ENCODE measurements at regions not wholly inside any gene's neighbourhood (a gene's known extent, or its start where the extent isn't known, plus 50 kb on each side); places are given as distances from the start of the nearest gene placed in this dataset.

- Histone ChIP-seq H3K9ac (ENCODE audit: low read length) (no peak overlapping the region), H4K20me1 (ENCODE audit: insufficient read depth) (no peaks in the 10 kb centered on the region), H3K36me3 (ENCODE audit: insufficient read depth, low read length) (no peaks in the 10 kb centered on the region), H3K4me3 (ENCODE audit: low read length) (no peak overlapping the region), H3K79me2 (replicated peaks; ENCODE audit: insufficient read depth, low read length) (no peaks in the 10 kb centered on the region), H3K4me2 (ENCODE audit: low read length) (no peak overlapping the region), H3F3A (ENCODE audit: insufficient read depth, low read length, poor library complexity, severe bottlenecking) (no peaks in the 10 kb centered on the region), H3K27me3 (ENCODE audit: insufficient read depth, low read depth, low read length) (no peaks in the 10 kb centered on the region), H3K27ac (ENCODE audit: low read length) (no peak overlapping the region), H2AFZ (ENCODE audit: low read depth, low read length) (no peak overlapping the region), H3K9me2 (ENCODE audit: insufficient read depth, low read length) (no peaks in the 10 kb centered on the region), H3K9me3 (ENCODE audit: low read length) (no peaks in the 10 kb centered on the region)
- no peak for TF ChIP-seq SMC3 (conservative IDR thresholded peaks at IDR 0.05; ENCODE audit: poor library complexity)
- TF ChIP-seq REST (IDR thresholded peaks at IDR 0.05; ENCODE audit: borderline replicate concordance): no peak
- no peak for TF ChIP-seq TAF1 (IDR thresholded peaks at IDR 0.05; ENCODE audit: low read depth)
- no peak for TF ChIP-seq POLR2AphosphoS5 (IDR thresholded peaks at IDR 0.05)
- TF ChIP-seq RAD21 (conservative IDR thresholded peaks at IDR 0.05): no peak
- no peak for TF ChIP-seq MXI1 (conservative IDR thresholded peaks at IDR 0.05; ENCODE audit: poor library complexity, severe bottlenecking)
- TF ChIP-seq EP300 (conservative IDR thresholded peaks at IDR 0.05; ENCODE audit: poor library complexity, severe bottlenecking): no peak
These were observed 670.5 kb upstream of the SEMA6A start for GRCh38 chr5:117245130-117245529.

- Histone ChIP-seq H2AFZ (ENCODE audit: low read depth, low read length) (no peak overlapping the region), H3K36me3 (ENCODE audit: insufficient read depth, low read length) (no peaks in the 10 kb centered on the region), H3K79me2 (replicated peaks; ENCODE audit: insufficient read depth, low read length) (no peaks in the 10 kb centered on the region), H3K9me3 (ENCODE audit: low read length) (no peaks in the 10 kb centered on the region), H3K27me3 (ENCODE audit: insufficient read depth, low read depth, low read length) (no peaks in the 10 kb centered on the region), H4K20me1 (ENCODE audit: insufficient read depth) (no peaks in the 10 kb centered on the region), H3K9me2 (ENCODE audit: insufficient read depth, low read length) (no peaks in the 10 kb centered on the region), H3K4me3 (ENCODE audit: low read length) (no peak overlapping the region), H3K9ac (ENCODE audit: low read length) (no peak overlapping the region), H3K27ac (ENCODE audit: low read length) (no peak overlapping the region), H3F3A (ENCODE audit: insufficient read depth, low read length, poor library complexity, severe bottlenecking) (no peaks in the 10 kb centered on the region), H3K4me2 (ENCODE audit: low read length) (no peak overlapping the region)
- no peak for TF ChIP-seq EP300 (conservative IDR thresholded peaks at IDR 0.05; ENCODE audit: poor library complexity, severe bottlenecking)
- no peak for TF ChIP-seq CTCF (IDR thresholded peaks at IDR 0.05; ENCODE audit: poor library complexity, severe bottlenecking)
- TF ChIP-seq MXI1 (conservative IDR thresholded peaks at IDR 0.05; ENCODE audit: poor library complexity, severe bottlenecking): no peak
- no peak for TF ChIP-seq REST (IDR thresholded peaks at IDR 0.05; ENCODE audit: borderline replicate concordance)
- no peak for TF ChIP-seq POLR2AphosphoS5 (IDR thresholded peaks at IDR 0.05)
- TF ChIP-seq EZH2 (IDR thresholded peaks at IDR 0.05; ENCODE audit: borderline replicate concordance, insufficient read depth, low read length, poor library complexity, severe bottlenecking): no peak
- TF ChIP-seq RAD21 (conservative IDR thresholded peaks at IDR 0.05): no peak
- TF ChIP-seq SMC3 (conservative IDR thresholded peaks at IDR 0.05; ENCODE audit: poor library complexity): no peak
These were observed 667.4 kb upstream of the SEMA6A start for GRCh38 chr5:117242028-117242427.
